ENCODE measurements at regions not wholly inside any gene's neighbourhood (a gene's known extent, or its start where the extent isn't known, plus 50 kb on each side); places are given as distances from the start of the nearest gene placed in this dataset.

- FAIRE-seq = no peak
- intact Hi-C loops (cut with micrococcal nuclease) = no loop called here
- H3K27me3 ChIP-seq (ENCODE audit: control insufficient read depth in 2 of 2, insufficient read depth in 2 of 2, low read length in 2 of 2) = no peaks in the 10 kb centered on the region
- H3K4me2 ChIP-seq (ENCODE audit: insufficient read depth, low read length) = no peak overlapping the region
- TF ChIP-seq GATA2 (IDR thresholded peaks at IDR 0.05; ENCODE audit: insufficient read depth, insufficient read length, low read depth, low read length) (no peak), POLR2AphosphoS5 (IDR thresholded peaks at IDR 0.05; ENCODE audit: insufficient read depth, low read depth, low read length) (no peak), EZH2 (IDR thresholded peaks at IDR 0.05; ENCODE audit: borderline replicate concordance, low read depth, low read length, severe bottlenecking) (no peak), JUN (IDR thresholded peaks at IDR 0.05; ENCODE audit: borderline replicate concordance, insufficient read depth, insufficient read length, low read depth) (no peak), MYC (IDR thresholded peaks at IDR 0.05; ENCODE audit: low read depth, low read length) (no peak), MAX (IDR thresholded peaks at IDR 0.05; ENCODE audit: insufficient read depth, insufficient read length) (no peak), FOS (IDR thresholded peaks at IDR 0.05; ENCODE audit: borderline replicate concordance, insufficient read depth, low read length) (no peak), CTCF (IDR thresholded peaks at IDR 0.05; ENCODE audit: extremely low read depth in 1 of 2, insufficient read depth in 1 of 2, low read depth in 1 of 2, low read length in 2 of 2) (no peak), POLR2A (IDR thresholded peaks at IDR 0.05; ENCODE audit: low read depth, low read length) (no peak)
- H3K9ac ChIP-seq (replicated peaks; ENCODE audit: extremely low read depth, insufficient read depth, low read length) = no peak overlapping the region
- H3K9me1 ChIP-seq (replicated peaks; ENCODE audit: control insufficient read depth, extremely low read depth, insufficient read depth, low read length) = no peaks in the 10 kb centered on the region
- H3K36me3 ChIP-seq (ENCODE audit: control insufficient read depth in 2 of 2, extremely low read depth in 1 of 2, insufficient read depth in 2 of 2, low read length in 2 of 2) = no peaks in the 10 kb centered on the region
- POLR2A ChIA-PET = no interaction called here
- H3K79me2 ChIP-seq (ENCODE audit: control insufficient read depth, insufficient read depth, low read length) = no peaks in the 10 kb centered on the region
- no peak for DNase-seq (ENCODE audit: low read depth, low spot score)
- no peak overlapping the region for H2AFZ ChIP-seq (ENCODE audit: low read depth, low read length)
- H4K20me1 ChIP-seq (replicated peaks; ENCODE audit: control insufficient read depth, extremely low read depth, insufficient read depth, low read length) = no peaks in the 10 kb centered on the region
- H3K4me1 ChIP-seq (ENCODE audit: control insufficient read depth, extremely low read depth, insufficient read depth, low read length) = no peaks in the 10 kb centered on the region
- dilution Hi-C loops (cut with MboI; ENCODE audit: extremely low pct_ligation_motif_present, low sequenced_read_pairs) = no loop called here
- CTCF ChIA-PET = no interaction called here
- no peak overlapping the region for H3K4me3 ChIP-seq (replicated peaks in 1 of 3; ENCODE audit: insufficient read depth in 1 of 3, low read depth in 1 of 3, low read length in 3 of 3)
- no TSS peak for BruUV-seq (replicated peaks)
- no peaks in the 10 kb centered on the region for H3K9me3 ChIP-seq (replicated peaks; ENCODE audit: control insufficient read depth, insufficient read depth, low read length)
- no peak overlapping the region for H3K27ac ChIP-seq (ENCODE audit: insufficient read depth, low read depth, low read length)
These were observed 647.8 kb upstream of the SLC35B3 start for GRCh38 chr6:9083108-9083507.
